HG02610 (cell line): ENCODE measurements at regions not wholly inside any gene's neighbourhood (a gene's known extent, or its start where the extent isn't known, plus 50 kb on each side); places are given as distances from the start of the nearest gene placed in this dataset.
"Not testable (repeated sequence)": the region's sequence is repeated elsewhere in the genome, so short reads cannot be mapped to it uniquely, and the experiment has no call there.

Source experiments
- ATAC-seq: cut with Tn5 transposase; IDR thresholded peaks from one replicate; pipeline ENCODE4 v1.9.1; 2021; ENCODE audit warnings: mild to moderate bottlenecking, moderate library complexity; ENCODE audit not compliant: unreplicated experiment

DNA sequence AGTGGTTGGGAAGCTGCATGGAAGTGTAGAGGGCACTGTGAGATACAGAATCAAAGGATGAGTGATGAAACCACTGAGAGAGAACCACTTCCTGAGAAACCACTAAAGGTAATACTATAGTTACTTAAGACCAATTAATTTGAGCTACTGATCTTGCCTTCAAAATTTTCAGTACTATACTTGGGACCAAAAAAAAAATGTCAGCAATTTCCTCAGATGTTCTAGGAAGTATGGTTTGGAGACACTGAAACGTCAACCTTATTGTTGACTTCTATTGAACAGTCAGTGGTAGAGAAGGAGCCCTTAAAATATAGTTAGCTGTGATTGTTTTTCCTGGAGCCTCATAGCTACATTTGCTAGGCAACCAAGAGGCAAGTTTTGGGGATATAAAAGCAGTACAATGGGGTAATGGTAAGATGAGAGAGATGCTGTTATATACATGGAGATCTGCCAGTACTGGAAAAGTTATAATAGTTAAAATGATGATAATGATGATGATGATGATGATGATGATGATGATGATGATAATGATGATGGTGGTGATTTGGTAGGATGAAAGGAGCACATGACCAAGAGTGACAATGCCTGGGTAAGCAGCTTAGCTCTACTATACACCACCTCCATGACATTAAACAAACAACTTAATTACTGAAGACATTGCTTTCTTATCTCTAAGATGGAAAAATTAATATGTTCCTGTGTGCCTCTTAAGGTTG is 300.9 kb upstream of the G2E3 start:
- no peak for ATAC-seq

DNA sequence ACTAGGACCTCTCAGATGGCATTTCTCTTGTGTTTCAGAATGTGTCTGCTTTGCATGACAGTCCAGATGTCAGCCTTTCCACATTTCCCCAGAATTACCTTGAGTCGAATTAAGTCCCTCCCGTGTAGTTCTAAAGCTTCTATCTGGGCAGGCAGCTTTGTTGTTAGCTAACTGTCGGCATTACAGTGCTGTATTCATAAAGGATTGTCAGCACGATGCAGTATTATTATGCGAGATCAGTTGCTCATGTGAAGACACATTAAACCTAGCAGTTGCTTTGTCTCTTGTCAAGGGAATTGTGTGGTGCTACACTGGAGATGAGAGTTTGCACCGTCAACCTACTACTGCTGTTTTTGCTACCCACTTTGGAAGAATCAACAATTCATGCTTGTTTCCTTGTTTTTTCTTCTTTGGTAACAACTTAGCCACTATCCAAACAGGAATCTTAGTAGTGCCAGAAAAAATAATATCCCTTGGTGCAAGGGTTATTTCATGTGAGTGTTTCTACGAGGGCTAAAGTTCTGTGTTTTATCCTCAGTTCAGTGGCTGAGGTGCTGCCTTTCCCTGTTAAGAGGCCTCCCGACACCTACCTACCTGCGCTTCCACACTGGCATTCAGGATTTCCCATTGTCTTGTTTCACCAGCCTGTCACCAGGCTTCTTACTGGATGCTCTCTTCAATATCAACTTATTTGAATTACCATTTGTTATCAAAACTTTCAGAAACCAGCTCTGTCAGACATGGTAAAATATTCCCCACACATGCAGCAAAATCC is 297.9 kb upstream of the G2E3 start:
- ATAC-seq: no peak

DNA sequence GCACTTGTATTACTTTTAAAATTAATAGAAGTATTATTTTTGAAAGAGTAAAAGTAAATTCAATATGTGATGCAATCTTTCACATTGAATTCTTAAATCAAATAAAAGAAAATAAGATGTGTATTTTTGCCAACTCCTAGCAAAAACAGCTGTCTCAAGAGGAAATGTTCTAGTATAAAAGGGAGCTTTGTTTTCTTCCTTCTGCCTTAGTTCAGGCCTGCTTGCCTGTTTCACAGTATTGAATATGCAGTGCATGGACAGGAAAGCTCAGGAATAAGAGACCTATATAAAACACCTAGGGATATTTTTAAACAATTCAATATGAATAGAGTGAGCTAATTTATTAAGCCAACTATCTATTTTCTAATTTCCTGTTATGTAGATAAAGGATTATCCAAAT is 294.8 kb upstream of the G2E3 start:
- ATAC-seq: no peak

DNA sequence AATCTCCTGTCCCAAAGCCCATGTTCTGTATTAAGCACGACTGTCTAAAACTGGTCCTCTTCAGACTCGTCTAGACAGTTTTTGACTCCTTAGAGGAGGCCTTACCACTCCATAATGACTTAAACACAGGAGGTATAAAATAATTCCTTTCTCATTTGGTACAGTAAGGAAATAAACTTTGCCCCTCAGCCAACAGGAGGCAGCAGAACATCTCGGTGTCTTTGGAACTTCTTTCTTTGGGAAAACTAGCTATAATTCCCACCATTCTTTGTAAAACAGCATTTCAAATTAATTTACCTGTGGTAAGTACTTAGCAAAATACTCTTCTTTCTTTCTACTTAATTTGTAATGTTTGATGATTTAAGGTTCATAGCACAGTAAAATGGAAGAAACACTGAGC is 292.7 kb upstream of the G2E3 start:
- ATAC-seq: no peak

DNA sequence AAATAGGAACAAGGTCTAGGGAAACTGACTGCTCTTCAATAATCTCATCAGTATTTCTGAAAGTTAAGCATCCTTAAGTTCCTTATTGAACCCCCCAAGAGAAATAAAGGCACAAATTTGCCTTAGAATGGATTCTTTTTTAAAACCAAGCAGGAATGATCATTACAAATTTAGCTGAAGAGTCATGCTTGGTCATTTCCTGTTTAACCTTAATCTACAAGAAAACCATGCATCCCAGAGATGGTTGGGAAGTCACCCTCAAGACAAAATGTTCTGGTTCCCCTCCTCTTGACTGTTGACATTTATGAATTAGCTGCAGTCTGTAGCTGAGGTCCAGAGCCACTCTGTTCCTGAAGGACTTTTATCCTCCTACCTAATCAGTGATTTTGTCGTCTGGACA is 291.8 kb upstream of the G2E3 start:
- ATAC-seq: no peak

DNA sequence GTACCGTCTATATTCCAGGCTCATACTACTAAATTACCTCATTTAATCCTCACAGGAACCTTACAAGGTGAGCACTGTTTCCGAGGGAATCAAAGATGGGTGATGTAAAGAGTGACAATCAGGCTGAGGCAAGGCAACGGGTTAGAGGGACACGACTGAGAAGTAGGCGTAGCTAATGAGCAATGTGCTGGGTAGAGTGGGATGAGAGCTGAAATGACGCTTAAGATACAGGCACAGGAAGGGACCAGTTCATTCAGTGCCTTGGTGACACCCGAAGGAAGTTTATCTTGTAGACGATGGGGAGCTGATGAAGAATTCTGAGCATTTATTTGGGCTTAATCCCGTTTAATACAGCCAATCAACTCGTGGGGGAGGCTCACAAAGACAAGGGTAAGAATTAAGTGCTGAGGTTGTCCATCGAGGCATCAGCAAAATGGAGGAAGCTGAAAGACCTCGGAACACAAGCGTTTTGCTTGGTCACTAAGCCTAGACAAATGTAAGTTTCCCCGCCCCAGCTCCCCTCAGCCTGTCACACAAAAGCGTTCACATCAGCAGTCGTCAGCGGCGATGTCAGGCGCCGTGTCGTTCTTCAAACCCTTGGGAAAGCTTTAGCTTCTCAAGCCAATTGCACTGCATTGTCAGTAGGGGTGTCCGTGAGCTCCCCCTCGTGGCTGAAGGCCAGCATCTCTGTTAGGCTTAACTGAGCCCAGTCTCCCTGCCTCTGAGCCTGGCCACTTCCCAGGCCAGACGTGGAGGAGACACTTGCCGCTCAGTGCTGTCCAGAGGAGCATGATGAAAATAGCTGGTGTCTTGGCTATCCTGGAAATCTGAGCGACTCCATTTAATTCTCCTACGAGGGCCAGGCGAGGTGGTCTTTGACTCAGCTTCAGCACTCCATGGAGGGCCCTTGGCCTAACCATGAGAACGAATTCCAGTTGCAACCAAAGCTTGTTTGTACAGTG is 288.5 kb upstream of the G2E3 start:
- ATAC-seq: peak; percentile 100

DNA sequence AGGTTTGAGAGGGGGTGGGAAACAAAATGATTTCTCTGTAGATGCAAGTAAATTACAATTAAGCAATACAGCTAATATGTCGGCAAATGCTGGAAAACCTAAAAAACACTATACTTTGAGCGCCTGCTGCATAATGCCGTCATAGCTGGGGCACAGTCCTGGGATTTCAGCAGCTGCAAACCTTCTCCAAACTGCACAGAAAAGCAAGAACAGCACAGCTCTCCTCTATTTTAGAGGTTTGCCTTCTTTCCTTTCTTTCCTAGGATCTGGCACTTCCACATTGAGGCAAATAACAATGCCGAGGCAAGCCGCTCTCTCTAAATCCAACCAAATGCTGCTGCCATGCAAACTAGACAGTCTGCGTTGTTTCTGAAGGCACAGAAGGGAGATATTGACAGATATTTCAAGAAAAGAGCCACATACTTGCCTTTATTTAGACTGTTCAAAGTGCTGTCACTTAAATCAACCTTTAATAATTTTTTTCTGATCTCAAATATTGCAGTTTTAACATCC is 287.1 kb upstream of the G2E3 start:
- ATAC-seq: no peak

DNA sequence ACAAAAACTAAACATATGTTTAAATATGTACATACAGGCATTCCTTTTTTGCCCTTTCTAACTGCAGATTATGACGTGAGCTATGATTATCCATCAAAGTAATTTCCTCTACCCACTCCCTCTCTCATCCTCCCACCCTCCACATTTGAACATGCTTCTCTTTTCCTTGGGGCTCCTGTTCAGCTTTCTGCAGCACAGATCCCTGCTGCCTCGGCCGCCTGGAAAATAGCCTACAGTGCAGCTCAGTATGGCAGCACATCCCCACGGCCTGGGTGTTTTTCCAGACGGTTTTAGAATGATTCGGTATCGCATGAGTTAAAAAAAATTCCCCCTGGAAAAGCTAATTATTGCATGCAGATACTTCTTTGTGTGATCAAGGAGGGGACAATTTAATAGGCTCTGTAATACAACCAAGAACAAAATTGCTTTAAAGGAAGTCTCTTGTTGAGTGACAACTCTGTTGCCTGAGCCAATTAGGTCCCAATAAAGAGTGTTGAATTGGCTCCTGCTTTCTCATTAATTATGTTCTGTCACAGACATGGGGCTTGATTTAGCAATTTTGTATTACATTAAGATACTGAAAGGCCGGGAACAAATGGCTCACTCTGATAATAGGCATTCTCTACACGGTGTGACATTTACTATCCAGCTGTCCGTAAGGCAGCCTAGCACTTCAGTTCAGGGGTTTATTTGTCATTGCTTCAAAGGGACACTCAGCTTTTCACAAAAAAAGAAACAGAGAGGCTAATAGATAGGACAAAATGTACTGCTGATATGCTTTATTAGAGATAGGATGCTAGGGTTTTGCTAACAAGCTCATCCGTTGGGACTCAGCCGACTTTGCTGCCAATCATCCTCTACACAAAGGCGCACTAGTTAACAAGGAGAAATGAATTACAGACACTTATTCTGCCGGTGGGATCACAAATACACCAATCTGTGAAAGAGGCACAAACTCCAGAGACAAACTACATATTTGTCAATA is 285.8 kb upstream of the G2E3 start:
- ATAC-seq: no peak

DNA sequence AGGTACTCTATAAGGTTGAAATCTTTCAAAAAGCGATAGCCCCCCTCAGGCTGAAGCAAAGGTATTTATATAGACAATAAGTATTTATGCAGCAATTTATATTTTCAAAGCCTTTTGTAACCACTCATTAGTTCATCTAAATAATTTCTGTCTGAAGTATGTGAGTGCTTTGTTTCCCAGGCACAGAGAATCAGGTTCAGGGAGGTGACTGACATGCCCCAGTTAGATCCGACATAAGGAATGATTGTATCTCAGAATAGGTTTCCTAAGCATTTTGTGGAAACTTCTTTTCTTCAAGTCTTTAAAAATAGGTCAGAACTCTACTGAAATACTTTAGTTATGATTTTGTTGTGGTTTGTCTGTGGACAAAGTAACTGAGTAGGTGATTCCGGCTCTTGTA is 283.4 kb upstream of the G2E3 start:
- ATAC-seq: no peak

DNA sequence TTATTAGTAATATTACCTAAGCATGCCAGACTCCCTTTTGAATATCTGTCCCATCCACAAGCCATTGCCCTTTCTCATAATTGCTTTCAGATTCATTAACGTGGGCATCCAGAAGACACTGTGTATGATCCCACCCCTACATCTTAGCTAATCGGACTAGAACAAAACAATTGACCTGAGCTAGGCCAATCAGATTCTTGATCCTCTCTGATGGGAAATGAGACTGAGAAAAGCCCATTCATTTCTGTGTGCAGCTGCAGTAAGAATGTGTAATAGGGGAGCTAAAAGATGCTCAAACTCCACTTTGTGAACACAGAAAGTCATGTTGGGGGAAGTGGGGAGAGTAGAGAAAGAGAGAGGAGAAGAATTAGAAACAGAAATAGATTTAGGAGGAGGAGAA is 281.7 kb upstream of the G2E3 start:
- no peak for ATAC-seq

DNA sequence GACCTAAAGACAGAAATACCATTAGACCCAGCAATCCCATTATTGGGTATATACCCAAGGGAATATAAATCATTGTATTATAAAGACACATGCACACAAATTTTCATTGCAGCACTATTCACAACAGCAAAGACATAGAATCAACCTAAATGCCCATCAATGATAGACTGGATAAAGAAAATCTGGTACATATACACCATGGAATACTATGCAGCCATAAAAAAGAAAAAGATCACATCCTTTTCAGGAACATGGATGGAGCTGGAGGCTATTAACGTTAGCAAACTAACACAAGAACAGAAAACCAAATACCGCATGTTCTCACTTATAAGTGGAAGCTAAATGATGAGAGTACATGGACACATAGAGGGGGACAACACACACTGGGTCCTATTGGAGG is 280.1 kb upstream of the G2E3 start:
- not testable (repeated sequence) for ATAC-seq

DNA sequence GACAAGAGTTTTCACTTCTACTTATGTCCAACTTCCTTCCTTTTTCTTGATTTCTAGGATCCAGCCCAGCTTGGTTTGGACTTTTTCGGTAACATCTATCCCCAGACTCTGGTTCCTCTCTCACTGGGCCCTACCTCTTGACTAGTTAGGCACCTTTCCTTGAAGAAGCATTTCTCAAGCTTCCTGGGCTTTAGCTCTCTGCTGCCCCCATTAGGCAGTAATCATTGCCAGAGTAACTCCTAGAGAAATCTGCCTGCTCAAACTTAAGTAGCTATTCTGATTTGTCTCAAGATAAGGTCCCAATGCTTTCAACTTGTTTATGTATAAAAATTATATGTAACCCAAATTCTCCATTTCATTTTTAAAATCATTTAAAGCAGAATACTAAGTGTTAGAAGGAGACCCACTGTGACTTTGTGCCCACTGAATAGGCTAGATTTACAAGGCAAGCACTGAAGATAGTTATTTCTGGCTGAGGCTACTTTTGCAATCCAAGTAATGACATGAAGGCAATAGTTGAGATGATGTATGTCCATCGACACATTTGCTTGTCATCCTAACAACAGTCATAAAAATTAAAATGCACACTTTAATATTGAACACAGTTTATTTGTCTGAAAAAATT is 275.0 kb upstream of the G2E3 start:
- no peak for ATAC-seq

DNA sequence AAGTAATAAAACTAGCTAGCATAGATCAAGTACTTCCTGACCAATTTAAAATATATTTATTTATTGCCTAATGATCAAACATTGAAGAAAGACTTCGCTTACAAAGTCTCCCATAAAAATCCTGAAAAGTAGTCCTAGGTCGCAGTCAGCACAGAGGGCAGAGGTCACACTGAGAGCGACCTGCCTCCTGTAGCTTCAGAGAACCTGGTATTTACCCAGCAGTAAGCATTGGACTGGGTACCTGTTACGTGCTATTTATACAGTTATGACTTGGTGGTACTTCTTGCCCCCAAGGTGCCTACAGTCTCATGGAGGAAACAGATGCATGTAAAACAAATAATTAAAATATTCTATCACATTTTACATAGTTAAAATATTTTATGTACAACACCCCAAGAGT is 274.1 kb upstream of the G2E3 start:
- ATAC-seq: no peak

DNA sequence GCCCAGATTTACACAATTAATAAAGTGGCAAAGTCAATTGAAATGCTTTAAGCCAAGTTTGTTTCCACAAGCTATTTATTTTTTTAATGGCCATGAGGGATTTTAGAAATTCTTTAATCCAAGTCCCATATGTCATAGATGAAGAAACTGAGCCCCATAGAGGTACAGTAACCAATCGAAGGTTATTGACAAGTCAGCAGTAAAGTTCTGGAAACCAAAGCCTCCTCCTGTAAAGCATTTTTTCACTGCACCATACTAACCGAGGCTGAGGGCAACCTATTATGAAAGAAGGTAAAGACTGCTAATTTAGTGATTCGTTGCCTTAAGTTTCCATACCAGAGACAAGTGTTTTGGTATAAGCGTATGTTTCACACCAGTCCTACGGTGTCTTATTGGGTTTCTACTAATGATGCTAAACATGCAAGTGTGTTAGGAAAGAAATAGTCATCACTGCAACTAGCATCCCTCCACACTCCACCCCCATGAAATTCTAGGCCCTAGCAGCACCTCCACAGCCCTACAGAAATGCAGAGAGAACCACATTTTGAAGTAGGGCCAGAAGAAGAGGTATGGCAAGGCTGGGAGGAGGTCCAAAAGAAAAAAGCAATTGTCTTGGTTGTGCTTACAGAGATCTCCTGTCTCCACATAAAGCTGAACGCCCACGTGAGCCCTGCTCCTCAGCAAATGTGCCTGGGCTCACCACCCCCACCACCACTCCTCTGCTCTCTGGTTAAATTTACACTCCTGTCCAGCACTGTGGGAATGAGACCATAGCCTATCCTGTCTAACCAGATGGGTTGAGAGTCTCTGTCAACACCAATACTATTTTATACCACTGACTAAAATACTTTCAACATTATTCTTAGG is 271.1 kb upstream of the G2E3 start:
- no peak for ATAC-seq

DNA sequence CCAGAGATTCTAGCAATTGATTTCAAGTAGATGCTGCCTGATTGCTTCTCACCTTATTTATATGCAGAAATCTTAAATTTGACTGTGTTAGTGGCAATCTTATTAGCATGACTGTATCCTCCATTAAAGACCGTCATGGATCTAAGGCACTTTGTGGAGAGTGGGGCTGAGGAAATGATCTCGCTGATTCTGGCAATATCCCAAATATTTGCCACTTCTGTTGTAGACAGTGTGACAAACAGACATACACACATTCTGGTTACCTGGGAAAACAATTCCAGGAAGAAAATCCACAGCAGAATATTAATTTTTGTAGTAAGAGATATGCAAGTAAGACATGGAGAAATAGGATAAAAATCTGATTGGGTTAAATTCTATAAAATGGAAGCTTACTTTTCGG is 269.0 kb upstream of the G2E3 start:
- no peak for ATAC-seq

DNA sequence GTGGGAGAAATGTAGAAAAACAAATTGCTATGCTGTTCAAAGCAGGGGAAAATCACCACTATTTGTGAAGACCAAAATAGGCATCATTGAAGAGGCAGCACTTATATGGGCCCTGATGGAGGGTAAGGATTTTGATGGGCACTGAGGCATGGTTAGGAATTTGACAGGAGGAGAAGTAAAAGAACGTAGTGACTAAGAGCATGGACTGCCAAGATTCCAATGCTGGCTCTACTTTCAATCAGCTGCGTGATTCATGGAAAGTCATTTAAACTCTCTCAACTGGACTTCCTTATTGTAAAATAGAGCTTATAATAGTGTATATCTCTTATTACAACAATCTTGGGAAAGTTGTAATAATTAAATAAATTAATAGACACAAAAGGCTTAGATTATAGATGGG is 267.7 kb upstream of the G2E3 start:
- no peak for ATAC-seq

DNA sequence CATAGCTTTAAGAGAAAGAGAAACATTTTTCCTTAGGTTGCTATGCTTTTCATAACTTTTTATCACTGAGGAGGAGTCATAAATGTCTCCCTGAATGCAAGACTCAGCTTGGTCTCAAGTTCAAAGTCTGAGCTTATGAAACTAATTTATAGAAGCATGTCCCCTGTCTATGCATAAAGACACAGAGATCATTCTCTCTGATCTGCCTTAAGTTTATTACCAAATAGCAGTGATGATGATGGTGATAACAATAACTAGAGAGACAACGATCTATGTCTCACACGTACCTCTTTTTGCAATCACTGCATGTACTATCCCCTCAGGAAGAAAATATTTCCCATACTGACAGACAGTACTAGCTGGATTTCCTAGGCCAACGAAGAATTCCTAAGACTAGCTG is 266.4 kb upstream of the G2E3 start:
- no peak for ATAC-seq

DNA sequence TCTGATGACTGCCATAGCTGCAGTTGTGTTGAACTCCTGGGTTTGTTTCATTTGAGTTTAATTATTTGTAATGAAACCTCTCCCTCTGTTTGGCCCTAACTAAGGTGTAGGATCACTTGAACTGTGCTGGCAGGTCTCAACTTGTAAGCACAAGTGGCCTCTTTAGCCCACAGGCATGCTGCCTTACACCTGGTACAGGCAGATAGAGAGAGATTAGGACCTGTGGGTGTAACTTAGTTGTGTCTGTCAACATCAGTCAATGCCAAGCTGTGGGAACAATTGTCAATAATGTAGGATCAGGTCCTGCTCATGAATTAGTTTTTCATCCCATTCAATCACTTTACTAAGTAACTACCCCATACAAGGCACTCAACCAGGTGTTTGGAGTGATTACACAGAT is 263.0 kb upstream of the G2E3 start:
- ATAC-seq: peak; percentile 7

DNA sequence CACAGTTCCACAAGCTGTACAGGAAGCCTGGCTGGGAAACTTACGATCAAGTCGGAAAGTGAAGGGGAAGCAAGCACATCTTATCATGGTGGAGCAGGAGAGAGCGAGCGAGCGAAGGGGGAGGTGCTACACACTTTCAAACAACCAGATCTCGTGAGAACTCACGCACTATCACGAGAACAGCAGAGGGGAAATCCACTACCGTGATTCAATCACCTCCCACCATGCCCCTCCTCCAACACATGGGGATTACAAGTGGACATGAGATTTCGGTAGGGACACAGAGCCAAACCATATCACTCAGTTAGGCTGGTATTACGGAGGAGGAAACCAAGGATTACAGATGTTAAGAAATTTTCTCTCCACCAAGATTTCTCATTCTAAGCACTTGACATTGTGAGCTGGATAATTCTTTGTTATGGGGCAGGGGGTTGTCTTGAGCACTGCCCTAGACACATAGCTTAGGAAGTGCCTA is 262.0 kb upstream of the G2E3 start:
- ATAC-seq: no peak
